HG02623 (cell line): ENCODE measurements at regions not wholly inside any gene's neighbourhood (a gene's known extent, or its start where the extent isn't known, plus 50 kb on each side); places are given as distances from the start of the nearest gene placed in this dataset.

ENCODE experiments used
- ATAC-seq: cut with Tn5 transposase; IDR thresholded peaks from one replicate; pipeline ENCODE4 v1.9.1; 2021; ENCODE audit warnings: moderate library complexity; ENCODE audit not compliant: unreplicated experiment

GRCh38 chr2:220654322-220654721 is 917.8 kb downstream of the EPHA4 start:
- no peak for ATAC-seq

- no peak for ATAC-seq
Observed at GRCh38 chr2:220660277-220661145, 911.6 kb downstream of the EPHA4 start.

- no peak for ATAC-seq
Observed at GRCh38 chr2:220662431-220662830, 909.7 kb downstream of the EPHA4 start.

- ATAC-seq: no peak
Observed at GRCh38 chr2:220663065-220663464, 909.0 kb downstream of the EPHA4 start.

GRCh38 chr2:220664272-220665107 is 907.6 kb downstream of the EPHA4 start:
- ATAC-seq: no peak

- ATAC-seq: no peak
Observed at GRCh38 chr2:220665108-220665471, 907.0 kb downstream of the EPHA4 start.

GRCh38 chr2:220669324-220669723 is 902.8 kb downstream of the EPHA4 start:
- ATAC-seq: no peak

- no peak for ATAC-seq
Observed at GRCh38 chr2:220670511-220670910, 901.6 kb downstream of the EPHA4 start.

- ATAC-seq: no peak
Observed at GRCh38 chr2:220673151-220673874, 898.8 kb downstream of the EPHA4 start.

GRCh38 chr2:220674033-220674432 is 898.1 kb downstream of the EPHA4 start:
- no peak for ATAC-seq

- no peak for ATAC-seq
Observed at GRCh38 chr2:220676695-220677094, 895.4 kb downstream of the EPHA4 start.

GRCh38 chr2:220678943-220679342 is 893.2 kb downstream of the EPHA4 start:
- no peak for ATAC-seq

GRCh38 chr2:220682616-220683015 is 889.5 kb downstream of the EPHA4 start:
- no peak for ATAC-seq

GRCh38 chr2:220684099-220684498 is 888.0 kb downstream of the EPHA4 start:
- no peak for ATAC-seq

- ATAC-seq: peak; percentile 90
Observed at GRCh38 chr2:220687231-220687843, 884.8 kb downstream of the EPHA4 start.

GRCh38 chr2:220695397-220696279 is 876.5 kb downstream of the EPHA4 start:
- ATAC-seq: no peak

- no peak for ATAC-seq
Observed at GRCh38 chr2:220696280-220696669, 875.8 kb downstream of the EPHA4 start.

- ATAC-seq: no peak
Observed at GRCh38 chr2:220697011-220697410, 875.1 kb downstream of the EPHA4 start.

- ATAC-seq: no peak
Observed at GRCh38 chr2:220701115-220701514, 871.0 kb downstream of the EPHA4 start.

- ATAC-seq: no peak
Observed at GRCh38 chr2:220703279-220703678, 868.8 kb downstream of the EPHA4 start.
